ENCODE measurements at regions not wholly inside any gene's neighbourhood (a gene's known extent, or its start where the extent isn't known, plus 50 kb on each side); places are given as distances from the start of the nearest gene placed in this dataset.

DNA sequence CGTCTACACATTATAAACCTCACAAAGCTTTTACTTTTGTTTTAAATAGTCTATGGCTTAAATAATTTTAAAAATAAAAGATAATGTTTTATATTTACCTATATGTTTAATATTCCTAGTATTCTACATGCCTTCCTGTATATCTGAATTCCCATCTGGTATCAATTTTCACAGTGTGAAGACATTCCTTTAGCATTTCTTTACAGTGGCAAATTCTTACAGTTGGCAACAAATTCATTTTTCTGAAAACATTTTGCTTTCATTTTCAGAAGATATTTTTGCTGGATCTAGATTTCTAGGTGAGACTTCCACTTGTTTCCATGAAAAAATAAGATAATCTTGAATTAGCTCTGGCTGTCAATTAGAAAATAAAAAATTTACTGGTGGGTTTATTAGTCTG lies 471.4 kb upstream of the NAALADL2 start:
- H3K4me1 ChIP-seq (ENCODE audit: insufficient read depth, low read length): no peaks in the 10 kb centered on the region
- no peak for DNase-seq (ENCODE audit: insufficient read length, low spot score, missing footprints)
- H3K79me2 ChIP-seq (ENCODE audit: insufficient read depth, low read length): no peaks in the 10 kb centered on the region

DNA sequence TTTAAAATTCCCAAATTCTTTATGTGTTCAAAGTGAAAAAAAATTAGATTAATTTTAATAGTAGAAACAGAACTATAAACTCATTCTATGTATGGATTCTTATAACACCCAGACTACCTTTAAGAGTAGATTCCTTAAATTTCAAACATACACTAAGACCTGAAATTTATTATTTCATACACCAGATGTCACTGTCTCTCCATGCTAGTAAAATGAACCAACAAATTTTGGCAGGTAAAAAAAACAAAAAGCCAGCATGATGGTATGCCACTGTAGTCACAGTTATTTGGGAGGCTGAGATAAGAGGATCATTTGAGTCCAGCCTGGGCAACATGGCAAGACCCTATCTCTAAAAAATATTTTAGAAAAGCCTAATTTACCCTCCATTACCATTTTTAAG lies 461.3 kb upstream of the NAALADL2 start:
- H3K79me2 ChIP-seq (ENCODE audit: insufficient read depth, low read length): no peaks in the 10 kb centered on the region
- no peaks in the 10 kb centered on the region for H3K9me3 ChIP-seq (ENCODE audit: low read depth, low read length)
- peak; percentile 8 for DNase-seq (ENCODE audit: insufficient read length, low spot score, missing footprints)
- no peak overlapping the region for H3K4me2 ChIP-seq (ENCODE audit: insufficient read depth, low read length)
- H3K36me3 ChIP-seq (ENCODE audit: insufficient read depth, low read length): no peaks in the 10 kb centered on the region
- peaks cover 6% of the 10 kb centered on the region for H3K4me1 ChIP-seq (ENCODE audit: insufficient read depth, low read length)
- TF ChIP-seq, protein P1, sequence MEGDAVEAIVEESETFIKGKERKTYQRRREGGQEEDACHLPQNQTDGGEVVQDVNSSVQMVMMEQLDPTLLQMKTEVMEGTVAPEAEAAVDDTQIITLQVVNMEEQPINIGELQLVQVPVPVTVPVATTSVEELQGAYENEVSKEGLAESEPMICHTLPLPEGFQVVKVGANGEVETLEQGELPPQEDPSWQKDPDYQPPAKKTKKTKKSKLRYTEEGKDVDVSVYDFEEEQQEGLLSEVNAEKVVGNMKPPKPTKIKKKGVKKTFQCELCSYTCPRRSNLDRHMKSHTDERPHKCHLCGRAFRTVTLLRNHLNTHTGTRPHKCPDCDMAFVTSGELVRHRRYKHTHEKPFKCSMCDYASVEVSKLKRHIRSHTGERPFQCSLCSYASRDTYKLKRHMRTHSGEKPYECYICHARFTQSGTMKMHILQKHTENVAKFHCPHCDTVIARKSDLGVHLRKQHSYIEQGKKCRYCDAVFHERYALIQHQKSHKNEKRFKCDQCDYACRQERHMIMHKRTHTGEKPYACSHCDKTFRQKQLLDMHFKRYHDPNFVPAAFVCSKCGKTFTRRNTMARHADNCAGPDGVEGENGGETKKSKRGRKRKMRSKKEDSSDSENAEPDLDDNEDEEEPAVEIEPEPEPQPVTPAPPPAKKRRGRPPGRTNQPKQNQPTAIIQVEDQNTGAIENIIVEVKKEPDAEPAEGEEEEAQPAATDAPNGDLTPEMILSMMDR (IDR thresholded peaks at IDR 0.05; ENCODE audit: extremely low read depth, low read depth, low read length): peak; percentile 54
- no peaks in the 10 kb centered on the region for H4K20me1 ChIP-seq (ENCODE audit: insufficient read depth, low read length)
- H3K27me3 ChIP-seq (ENCODE audit: insufficient read depth, low read length): no peaks in the 10 kb centered on the region
- no peak overlapping the region for H3K27ac ChIP-seq (ENCODE audit: low read depth, low read length)
- H3K4me3 ChIP-seq (ENCODE audit: insufficient read depth, low read length): no peak overlapping the region
- H2AFZ ChIP-seq (ENCODE audit: low read length): no peak overlapping the region

More for the DNA sequence above, 471.4 kb upstream of the NAALADL2 start:
- Histone ChIP-seq H3K36me3 (ENCODE audit: insufficient read depth, low read length) (no peaks in the 10 kb centered on the region), H3K4me2 (ENCODE audit: insufficient read depth, low read length) (no peak overlapping the region), H3K27me3 (ENCODE audit: insufficient read depth, low read length) (no peaks in the 10 kb centered on the region), H3K9me3 (ENCODE audit: low read depth, low read length) (no peaks in the 10 kb centered on the region), H2AFZ (ENCODE audit: low read length) (no peak overlapping the region), H4K20me1 (ENCODE audit: insufficient read depth, low read length) (no peaks in the 10 kb centered on the region), H3K4me3 (ENCODE audit: insufficient read depth, low read length) (no peak overlapping the region), H3K27ac (ENCODE audit: low read depth, low read length) (no peak overlapping the region)
- TF ChIP-seq, protein P1 (IDR thresholded peaks at IDR 0.05; ENCODE audit: extremely low read depth, low read depth, low read length): no peak

DNA sequence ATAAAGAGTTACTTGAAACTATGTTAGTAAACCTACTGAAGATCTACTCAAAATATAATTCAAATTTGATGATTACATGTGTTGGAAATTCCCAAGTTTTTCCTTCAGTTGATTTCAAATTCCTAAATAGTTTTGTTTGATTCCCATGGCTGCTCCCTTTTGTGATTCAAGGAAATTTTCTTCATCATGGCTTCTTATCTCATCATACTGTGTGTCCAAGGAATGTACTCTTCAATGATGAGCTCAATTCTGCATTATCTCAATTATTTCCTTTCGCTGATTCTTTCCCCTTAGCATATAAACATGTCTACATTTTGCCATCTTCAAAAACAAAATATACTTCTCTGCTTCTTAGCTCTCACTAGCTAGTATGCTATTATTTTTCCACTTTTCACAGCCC lies 460.4 kb upstream of the NAALADL2 start:
- Histone ChIP-seq H3K36me3 (ENCODE audit: insufficient read depth, low read length) (no peaks in the 10 kb centered on the region), H3K4me3 (ENCODE audit: insufficient read depth, low read length) (no peak overlapping the region), H3K79me2 (ENCODE audit: insufficient read depth, low read length) (no peaks in the 10 kb centered on the region), H3K9me3 (ENCODE audit: low read depth, low read length) (no peaks in the 10 kb centered on the region), H3K27ac (ENCODE audit: low read depth, low read length) (no peak overlapping the region), H3K4me2 (ENCODE audit: insufficient read depth, low read length) (no peak overlapping the region), H4K20me1 (ENCODE audit: insufficient read depth, low read length) (no peaks in the 10 kb centered on the region), H3K27me3 (ENCODE audit: insufficient read depth, low read length) (no peaks in the 10 kb centered on the region), H3K4me1 (ENCODE audit: insufficient read depth, low read length) (peaks cover 6% of the 10 kb centered on the region), H2AFZ (ENCODE audit: low read length) (peak overlapping the region; percentile 12)
- TF ChIP-seq, protein P1 (IDR thresholded peaks at IDR 0.05; ENCODE audit: extremely low read depth, low read depth, low read length): no peak
- peak; percentile 18 for DNase-seq (ENCODE audit: insufficient read length, low spot score, missing footprints)

DNA sequence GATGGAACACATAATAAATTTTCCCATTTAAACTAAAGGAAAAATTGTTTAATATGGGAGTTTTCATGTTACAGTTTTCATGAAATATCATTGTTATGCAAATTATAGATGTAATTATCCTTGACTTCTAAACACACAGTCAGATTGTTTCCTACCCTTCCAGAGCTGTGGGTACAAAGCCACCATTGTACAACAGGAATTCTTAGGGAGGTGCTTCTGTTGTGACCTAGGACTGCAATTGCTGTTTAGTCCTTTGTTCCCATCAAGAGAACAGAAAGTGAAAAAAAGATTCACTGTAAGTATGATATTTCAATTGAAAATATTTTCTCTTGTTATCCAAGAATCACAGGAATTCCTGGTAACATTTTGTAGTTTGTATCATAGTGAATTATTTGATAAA lies 455.3 kb upstream of the NAALADL2 start:
- H3K27me3 ChIP-seq (ENCODE audit: insufficient read depth, low read length): no peaks in the 10 kb centered on the region
- TF ChIP-seq, protein P1 (IDR thresholded peaks at IDR 0.05; ENCODE audit: extremely low read depth, low read depth, low read length): no peak
- H3K27ac ChIP-seq (ENCODE audit: low read depth, low read length): no peak overlapping the region
- H3K36me3 ChIP-seq (ENCODE audit: insufficient read depth, low read length): no peaks in the 10 kb centered on the region
- H4K20me1 ChIP-seq (ENCODE audit: insufficient read depth, low read length): no peaks in the 10 kb centered on the region
- no peaks in the 10 kb centered on the region for H3K9me3 ChIP-seq (ENCODE audit: low read depth, low read length)
- H3K79me2 ChIP-seq (ENCODE audit: insufficient read depth, low read length): no peaks in the 10 kb centered on the region
- no peak overlapping the region for H2AFZ ChIP-seq (ENCODE audit: low read length)
- H3K4me2 ChIP-seq (ENCODE audit: insufficient read depth, low read length): no peak overlapping the region
- H3K4me3 ChIP-seq (ENCODE audit: insufficient read depth, low read length): no peak overlapping the region
- DNase-seq (ENCODE audit: insufficient read length, low spot score, missing footprints): no peak
- no peaks in the 10 kb centered on the region for H3K4me1 ChIP-seq (ENCODE audit: insufficient read depth, low read length)
